Gastrocnemius medialis (tissue), 4 donors: ENCODE measurements at regions not wholly inside any gene's neighbourhood (a gene's known extent, or its start where the extent isn't known, plus 50 kb on each side); places are given as distances from the start of the nearest gene placed in this dataset.

Experiments used
- ATAC-seq, 2 donors: fragments of 150-250 bp; one replicate each; pipeline ENCODE4 v1.9.1; 2016
- DNase-seq, 2 donors: peaks; one replicate each; pipeline ENCODE4 v3.0.0-alpha.2; 2019
- H3K27ac ChIP-seq, 4 donors: fragments of 200-600 bp; sonication (generic); 1 replicate in 1 of 4; 2 replicates in 3 of 4; pipeline ENCODE4 v1.5.1; 2016 to 2018; ENCODE audit warnings: mild to moderate bottlenecking in 2 of 4, moderate library complexity in 1 of 4
- H3K27me3 ChIP-seq, 3 donors: fragments of 200-600 bp; sonication (generic) in 2 of 3; 1 replicate in 1 of 3; 2 replicates in 2 of 3; pipeline versions ENCODE4 v1.5.1 to v1.6.0; 2016 to 2019; ENCODE audit warnings: mild to moderate bottlenecking in 1 of 3, moderate library complexity in 1 of 3
- H3K36me3 ChIP-seq, 2 donors: fragments of 200-600 bp; sonication (generic) in 1 of 2; one replicate each; pipeline ENCODE4 v1.5.1; 2017 to 2018
- H3K4me1 ChIP-seq, 2 donors: fragments of 200-600 bp; sonication (generic) in 1 of 2; one replicate each; pipeline ENCODE4 v1.5.1; 2016 to 2017; ENCODE audit warnings: mild to moderate bottlenecking in 2 of 2
- H3K4me3 ChIP-seq, 4 donors: fragments of 200-600 bp; sonication (generic) in 3 of 4; 1 replicate in 1 of 4; 2 replicates in 3 of 4; pipeline ENCODE4 v1.5.1; 2016 to 2019; ENCODE audit warnings: mild to moderate bottlenecking in 2 of 4
- H3K9me3 ChIP-seq, 3 donors: fragments of 200-600 bp; sonication (generic) in 2 of 3; 1 replicate in 1 of 3; 2 replicates in 2 of 3; pipeline ENCODE4 v1.5.1; 2016 to 2019
- CTCF ChIP-seq, 5 experiments: fragments of 450-650 bp in 3 of 5; fragments of 200-600 bp in 2 of 5; sonication (generic) in 2 of 5; IDR thresholded peaks in 4 of 5; conservative IDR thresholded peaks in 1 of 5; 1 replicate in 4 of 5; 2 replicates in 1 of 5; pipeline ENCODE4 v1.5.1; 2016 to 2019; ENCODE audit warnings: antibody characterized with exemption in 5 of 5, mild to moderate bottlenecking in 3 of 5, moderate library complexity in 3 of 5
- POLR2A ChIP-seq, 2 donors: fragments of 450-650 bp; IDR thresholded peaks; one replicate each; pipeline ENCODE4 v1.6.1; 2017; ENCODE audit warnings: antibody characterized with exemption in 2 of 2, mild to moderate bottlenecking in 2 of 2, moderate library complexity in 2 of 2
- in situ Hi-C, 4 donors: fragments of 200-750 bp; cut with MboI; loops; one replicate each; pipeline versions ENCODE4 v1.15.0 to v1.8.0; 2017; ENCODE audit warnings: low sequenced_read_pairs in 4 of 4
- intact Hi-C: fragments of 100-400 bp; cut with DNase I; formaldehyde crosslinking; loops from one replicate; pipeline ENCODE4 v1.15.1; 2023; ENCODE audit warnings: low total_unique reads

- H3K9me3 ChIP-seq, result no peaks in the 10 kb centered on the region
- no peak overlapping the region for H3K27ac ChIP-seq
- intact Hi-C loops, result no loop called here
- in situ Hi-C loops, result no loop called here
- H3K4me3 ChIP-seq, result no peak overlapping the region
- H3K27me3 ChIP-seq, result no peaks in the 10 kb centered on the region
- ATAC-seq (no peak), DNase-seq (no peak)
- TF ChIP-seq POLR2A (IDR thresholded peaks at IDR 0.05) (no peak), CTCF (IDR thresholded peaks at IDR 0.05 in 4 of 5, conservative IDR thresholded peaks at IDR 0.05 in 1 of 5) (no peak)
- H3K36me3 ChIP-seq, result no peaks in the 10 kb centered on the region
- no peaks in the 10 kb centered on the region for H3K4me1 ChIP-seq
Measured at GRCh38 chr11:112724496-112724790, 236.8 kb upstream of the NCAM1 start.

DNA sequence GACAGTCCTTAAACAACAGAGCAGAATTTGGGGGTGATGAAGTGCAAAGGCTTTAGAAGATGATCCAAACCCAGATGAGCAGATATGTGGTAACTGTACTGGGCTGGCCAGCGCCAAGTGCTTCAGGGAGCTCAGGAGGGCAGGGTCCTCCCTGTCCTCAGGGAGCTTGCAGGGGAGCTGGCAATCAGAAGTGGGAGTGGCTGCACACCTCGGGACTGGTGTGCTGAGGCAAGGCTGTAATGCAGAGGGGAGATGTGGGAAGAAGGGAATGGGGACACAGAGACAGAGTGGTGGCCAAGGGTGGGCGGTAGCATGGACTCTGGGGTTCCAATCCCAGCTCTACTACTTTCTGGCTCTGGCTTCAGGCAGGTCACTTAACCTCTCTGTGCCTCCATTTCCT is 235.6 kb upstream of the NCAM1 start:
- intact Hi-C loops, result no loop called here
- TF ChIP-seq CTCF (IDR thresholded peaks at IDR 0.05 in 4 of 5, conservative IDR thresholded peaks at IDR 0.05 in 1 of 5), result no peak
- TF ChIP-seq POLR2A (IDR thresholded peaks at IDR 0.05), result no peak
- ATAC-seq (no peak), DNase-seq (no peak)
- H3K36me3 ChIP-seq, result no peaks in the 10 kb centered on the region
- no peak overlapping the region for H3K27ac ChIP-seq
- no peaks in the 10 kb centered on the region for H3K4me1 ChIP-seq
- no peaks in the 10 kb centered on the region for H3K9me3 ChIP-seq
- no peak overlapping the region for H3K4me3 ChIP-seq
- H3K27me3 ChIP-seq, result no peaks in the 10 kb centered on the region
- in situ Hi-C loops, result no loop called here

- no peaks in the 10 kb centered on the region for H3K9me3 ChIP-seq
- TF ChIP-seq CTCF (IDR thresholded peaks at IDR 0.05 in 4 of 5, conservative IDR thresholded peaks at IDR 0.05 in 1 of 5) (no peak), POLR2A (IDR thresholded peaks at IDR 0.05) (no peak)
- no peaks in the 10 kb centered on the region for H3K4me1 ChIP-seq
- H3K36me3 ChIP-seq, result no peaks in the 10 kb centered on the region
- DNase-seq (no peak), ATAC-seq (no peak)
- in situ Hi-C loops (no loop called here), intact Hi-C loops (no loop called here)
- H3K4me3 ChIP-seq, result no peak overlapping the region
- no peaks in the 10 kb centered on the region for H3K27me3 ChIP-seq
- no peak overlapping the region for H3K27ac ChIP-seq
Measured at GRCh38 chr11:112727341-112727841, 233.8 kb upstream of the NCAM1 start.

DNA sequence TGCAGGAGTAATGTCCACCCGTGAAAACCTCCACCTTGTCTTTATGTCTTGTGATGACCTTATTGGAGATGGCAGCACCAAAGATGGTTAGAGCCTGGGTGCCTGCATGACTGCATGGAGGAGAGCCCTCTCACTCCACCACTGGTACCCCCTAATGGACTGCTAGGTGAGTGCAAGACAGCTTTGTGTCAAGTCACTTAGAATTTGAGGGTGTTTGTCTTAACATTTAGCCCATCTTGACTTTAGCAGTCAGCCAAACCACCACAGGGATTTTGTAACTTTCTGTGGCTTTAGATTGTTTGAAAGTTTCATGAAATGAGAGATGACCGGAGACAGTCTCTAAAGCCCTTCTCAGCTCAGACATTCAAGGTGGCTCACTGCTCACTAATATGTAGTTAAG is 232.9 kb upstream of the NCAM1 start:
- H3K4me1 ChIP-seq, result no peaks in the 10 kb centered on the region
- in situ Hi-C loops, result no loop called here

More for the DNA sequence above, 232.9 kb upstream of the NCAM1 start:
- no peaks in the 10 kb centered on the region for H3K9me3 ChIP-seq
- H3K36me3 ChIP-seq, result no peaks in the 10 kb centered on the region
- no peak for DNase-seq
- TF ChIP-seq POLR2A (IDR thresholded peaks at IDR 0.05), result no peak
- TF ChIP-seq CTCF (IDR thresholded peaks at IDR 0.05 in 4 of 5, conservative IDR thresholded peaks at IDR 0.05 in 1 of 5), result no peak
- H3K27ac ChIP-seq, result no peak overlapping the region
- intact Hi-C loops, result no loop called here
- no peak for ATAC-seq
- no peaks in the 10 kb centered on the region for H3K27me3 ChIP-seq
- no peak overlapping the region for H3K4me3 ChIP-seq
